ENCODE measurements at regions not wholly inside any gene's neighbourhood (a gene's known extent, or its start where the extent isn't known, plus 50 kb on each side); places are given as distances from the start of the nearest gene placed in this dataset.

- TF ChIP-seq POLR2A (IDR thresholded peaks at IDR 0.05) (no peak), CTCF (IDR thresholded peaks at IDR 0.05) (no peak)
Observed at GRCh38 chr14:76694106-76694505, 67.2 kb upstream of the VASH1 start.

Data from vagina (tissue), 2 donors.